Kidney (tissue), 13 donors: ENCODE measurements at regions not wholly inside any gene's neighbourhood (a gene's known extent, or its start where the extent isn't known, plus 50 kb on each side); places are given as distances from the start of the nearest gene placed in this dataset.

Experiments
- DNase-seq, 5 donors: peaks; one replicate each; pipeline ENCODE4 v3.0.0-alpha.2; 2013 to 2020
- FAIRE-seq: peaks from 2 replicates; lab custom pipeline; 2012; peaks lifted over from hg19 to GRCh38; lab: Jason Lieb, UNC
- H3K27ac ChIP-seq, 2 donors: one replicate each; pipeline ENCODE4 v1.7.0; 2013; ENCODE audit warnings: low read depth in 2 of 2, low read length in 2 of 2, inconsistent platforms in 1 of 2
- H3K27me3 ChIP-seq: one replicate; pipeline ENCODE4 v1.7.1; 2013; ENCODE audit warnings: low read length, inconsistent platforms; ENCODE audit not compliant: control insufficient read depth, insufficient read depth
- H3K36me3 ChIP-seq, 3 donors: one replicate each; pipeline versions ENCODE4 v1.7.0 to v1.7.1; 2013; ENCODE audit warnings: low read length in 3 of 3, control low read depth in 1 of 3, inconsistent platforms in 1 of 3; ENCODE audit not compliant: insufficient read depth in 3 of 3, control insufficient read depth in 2 of 3
- H3K4me1 ChIP-seq, 3 donors: one replicate each; pipeline versions ENCODE4 v1.7.0 to v1.7.1; 2013; ENCODE audit warnings: low read length in 3 of 3, inconsistent platforms in 1 of 3, low read depth in 1 of 3; ENCODE audit not compliant: control insufficient read depth in 2 of 3, insufficient read depth in 2 of 3
- H3K4me3 ChIP-seq, 3 donors: one replicate each; pipeline versions ENCODE4 v1.7.0 to v1.8.1; 2013; ENCODE audit warnings: low read length in 3 of 3, control low read depth in 1 of 3, inconsistent platforms in 1 of 3
- H3K9ac ChIP-seq, 3 donors: one replicate each; pipeline versions ENCODE4 v1.7.0 to v1.7.1; 2013; ENCODE audit warnings: low read length in 3 of 3, control low read depth in 1 of 3, inconsistent platforms in 1 of 3
- H3K9me3 ChIP-seq, 3 donors: one replicate each; pipeline versions ENCODE4 v1.7.0 to v1.7.1; 2013; ENCODE audit warnings: low read length in 3 of 3, control low read depth in 1 of 3, inconsistent platforms in 1 of 3; ENCODE audit not compliant: control insufficient read depth in 2 of 3, insufficient read depth in 1 of 3
- intact Hi-C: fragments of 100-400 bp; cut with DNase I; formaldehyde crosslinking; loops from one replicate; pipeline ENCODE4 v1.11.1; 2022
- TF ChIP-seq, protein P1 (sequence below): IDR thresholded peaks from 3 replicates; pipeline ENCODE4 v1.5.1; 2012; ENCODE audit warnings: mild to moderate bottlenecking, moderate library complexity, borderline replicate concordance; ENCODE audit not compliant: insufficient read depth; ENCODE audit errors: extremely low read depth
- donor health status: control.
- donor health status: control.
- donor health status: control.
- donor health status: control.
- donor health status: control.
- donor health status: DM: yes; HTN: yes; CAD: no.
- donor health status: Normal renal cell carcinoma (clear cell type).

DNA sequence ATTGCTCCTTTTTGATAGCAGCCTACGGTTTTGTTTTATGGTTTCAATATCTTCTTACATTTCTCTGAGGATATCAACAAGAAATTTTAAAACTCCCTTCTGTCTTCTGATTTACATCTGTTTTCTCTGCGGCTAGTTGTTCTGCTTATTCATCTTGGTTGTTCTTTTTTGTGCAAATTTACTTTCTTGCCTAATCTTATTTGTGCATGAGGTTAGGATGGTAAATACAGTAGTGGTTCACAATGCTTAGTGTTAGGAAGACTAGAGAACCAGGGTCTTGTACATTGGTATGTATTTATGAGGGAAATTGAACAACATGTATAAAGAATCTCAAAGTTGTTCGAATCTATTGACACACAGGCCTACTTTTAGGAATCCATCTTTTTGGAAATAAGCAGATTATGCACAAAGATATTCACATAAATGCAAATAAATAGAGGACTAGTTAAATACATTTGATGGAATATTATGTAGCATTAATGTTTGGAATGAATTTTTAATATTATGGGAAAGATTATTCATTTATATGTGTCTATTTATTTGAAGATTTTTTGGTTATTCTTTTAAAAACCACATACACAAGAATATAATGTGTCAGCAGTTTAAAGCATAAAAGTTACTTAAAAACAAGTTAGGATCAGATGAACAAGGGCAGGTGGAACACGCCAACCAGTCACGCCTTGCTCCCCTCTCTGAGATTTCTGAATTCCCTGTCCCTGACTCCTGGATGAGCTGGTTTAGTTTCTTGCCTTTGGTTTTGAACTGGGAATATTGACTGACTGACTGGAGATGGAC is 51.4 kb upstream of the RFC3 start:
- H3K9me3 ChIP-seq = no peaks in the 10 kb centered on the region
- intact Hi-C loops = no loop called here

DNA sequence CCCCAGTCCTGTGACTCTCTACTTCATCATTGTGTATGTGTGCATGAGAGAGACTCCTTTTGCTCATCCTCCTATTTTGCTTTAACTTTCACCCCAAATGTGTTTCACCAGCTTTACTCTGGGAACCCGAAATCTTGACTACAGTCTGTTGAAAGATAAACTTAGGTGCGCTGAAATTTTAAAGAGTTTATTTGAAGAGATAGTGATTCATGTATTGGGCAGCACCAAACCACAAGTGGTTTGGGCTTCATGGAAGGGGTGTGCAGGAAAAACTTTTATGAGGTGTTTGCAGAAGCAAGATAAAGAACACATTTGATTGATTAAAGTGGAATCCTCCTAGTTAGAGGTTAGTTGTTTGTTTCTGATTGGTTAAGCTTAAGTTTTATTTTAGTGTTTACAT is 50.8 kb upstream of the RFC3 start:
- FAIRE-seq = no peak
- DNase-seq = no peak
- Histone ChIP-seq H3K27ac (no peak overlapping the region), H3K27me3 (no peaks in the 10 kb centered on the region), H3K9ac (no peak overlapping the region), H3K9me3 (no peaks in the 10 kb centered on the region), H3K4me1 (no peaks in the 10 kb centered on the region), H3K36me3 (no peaks in the 10 kb centered on the region), H3K4me3 (no peak overlapping the region)
- intact Hi-C loops = no loop called here
- TF ChIP-seq, protein P1, sequence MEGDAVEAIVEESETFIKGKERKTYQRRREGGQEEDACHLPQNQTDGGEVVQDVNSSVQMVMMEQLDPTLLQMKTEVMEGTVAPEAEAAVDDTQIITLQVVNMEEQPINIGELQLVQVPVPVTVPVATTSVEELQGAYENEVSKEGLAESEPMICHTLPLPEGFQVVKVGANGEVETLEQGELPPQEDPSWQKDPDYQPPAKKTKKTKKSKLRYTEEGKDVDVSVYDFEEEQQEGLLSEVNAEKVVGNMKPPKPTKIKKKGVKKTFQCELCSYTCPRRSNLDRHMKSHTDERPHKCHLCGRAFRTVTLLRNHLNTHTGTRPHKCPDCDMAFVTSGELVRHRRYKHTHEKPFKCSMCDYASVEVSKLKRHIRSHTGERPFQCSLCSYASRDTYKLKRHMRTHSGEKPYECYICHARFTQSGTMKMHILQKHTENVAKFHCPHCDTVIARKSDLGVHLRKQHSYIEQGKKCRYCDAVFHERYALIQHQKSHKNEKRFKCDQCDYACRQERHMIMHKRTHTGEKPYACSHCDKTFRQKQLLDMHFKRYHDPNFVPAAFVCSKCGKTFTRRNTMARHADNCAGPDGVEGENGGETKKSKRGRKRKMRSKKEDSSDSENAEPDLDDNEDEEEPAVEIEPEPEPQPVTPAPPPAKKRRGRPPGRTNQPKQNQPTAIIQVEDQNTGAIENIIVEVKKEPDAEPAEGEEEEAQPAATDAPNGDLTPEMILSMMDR = no peak

More for the DNA sequence above, 51.4 kb upstream of the RFC3 start:
- no peaks in the 10 kb centered on the region for H3K36me3 ChIP-seq
- FAIRE-seq (no peak), DNase-seq (no peak)
- no peak overlapping the region for H3K27ac ChIP-seq
- no peaks in the 10 kb centered on the region for H3K27me3 ChIP-seq
- no peak overlapping the region for H3K4me3 ChIP-seq
- no peak overlapping the region for H3K9ac ChIP-seq
- H3K4me1 ChIP-seq = no peaks in the 10 kb centered on the region
- TF ChIP-seq, protein P1 = no peak
